Liver (tissue), 8 donors: ENCODE measurements at regions not wholly inside any gene's neighbourhood (a gene's known extent, or its start where the extent isn't known, plus 50 kb on each side); places are given as distances from the start of the nearest gene placed in this dataset.

ENCODE experiments used
- DNase-seq: peaks from one replicate; pipeline ENCODE4 v3.0.0-alpha.2; 2017; ENCODE audit warnings: low spot score
- H3K27ac ChIP-seq, 2 donors: one replicate each; pipeline ENCODE4 v1.7.0; 2013; ENCODE audit warnings: inconsistent platforms in 2 of 2, low read length in 2 of 2, control low read depth in 1 of 2, low read depth in 1 of 2, mild to moderate bottlenecking in 1 of 2
- H3K27me3 ChIP-seq, 4 donors: one replicate each; pipeline versions ENCODE4 v1.6.1 to v1.7.0; 2013; ENCODE audit warnings: low read length in 3 of 4, inconsistent platforms in 1 of 4, mild to moderate bottlenecking in 1 of 4, moderate library complexity in 1 of 4; ENCODE audit not compliant: control insufficient read depth in 4 of 4, insufficient read depth in 4 of 4
- H3K36me3 ChIP-seq, 4 donors: one replicate each; pipeline versions ENCODE4 v1.6.1 to v1.7.0; 2013; ENCODE audit warnings: low read length in 3 of 4, mild to moderate bottlenecking in 3 of 4, low read depth in 1 of 4, moderate library complexity in 1 of 4; ENCODE audit not compliant: control insufficient read depth in 4 of 4, insufficient read depth in 3 of 4
- H3K4me1 ChIP-seq, 4 donors: one replicate each; pipeline versions ENCODE4 v1.6.1 to v1.7.0; 2013; ENCODE audit warnings: low read length in 3 of 4, mild to moderate bottlenecking in 3 of 4, moderate library complexity in 1 of 4; ENCODE audit not compliant: control insufficient read depth in 4 of 4, insufficient read depth in 4 of 4
- H3K4me3 ChIP-seq, 3 donors: one replicate each; pipeline versions ENCODE4 v1.6.1 to v1.7.0; 2013; ENCODE audit warnings: low read length in 3 of 3, control low read depth in 1 of 3, low read depth in 1 of 3, mild to moderate bottlenecking in 1 of 3
- H3K9ac ChIP-seq, 2 donors: one replicate each; pipeline ENCODE4 v1.7.0; 2013; ENCODE audit warnings: low read length in 2 of 2, mild to moderate bottlenecking in 2 of 2, moderate library complexity in 2 of 2, control low read depth in 1 of 2, low read depth in 1 of 2
- H3K9me3 ChIP-seq, 4 donors: one replicate each; pipeline versions ENCODE4 v1.6.1 to v1.7.0; 2013; ENCODE audit warnings: low read length in 3 of 4; ENCODE audit not compliant: control insufficient read depth in 4 of 4
- CTCF ChIP-seq: fragments of 150-350 bp; IDR thresholded peaks from 2 replicates; pipeline ENCODE4 v1.5.1; 2017; ENCODE audit warnings: improper control_type of control experiment, low read depth, low read length; ENCODE audit not compliant: missing input control
- EGR1 ChIP-seq, 2 donors: IDR thresholded peaks; 2 replicates each; pipeline ENCODE4 v1.6.1; 2016 to 2018; ENCODE audit warnings: antibody characterized with exemption in 2 of 2, low read depth in 2 of 2
- FOXA1 ChIP-seq: IDR thresholded peaks from 2 replicates; pipeline ENCODE4 v1.6.1; 2016; ENCODE audit warnings: antibody characterized with exemption
- FOXA2 ChIP-seq: IDR thresholded peaks from 2 replicates; pipeline ENCODE4 v1.6.1; 2016; ENCODE audit warnings: antibody characterized with exemption
- GABPA ChIP-seq, 2 donors: IDR thresholded peaks in 1 of 2; conservative IDR thresholded peaks in 1 of 2; 2 replicates each; pipeline ENCODE4 v1.6.1; 2016; ENCODE audit warnings: antibody characterized with exemption in 2 of 2, mild to moderate bottlenecking in 1 of 2, moderate library complexity in 1 of 2
- HNF4A ChIP-seq, 2 donors: conservative IDR thresholded peaks; 2 replicates each; pipeline ENCODE4 v1.6.1; 2016; ENCODE audit warnings: antibody characterized with exemption in 2 of 2, mild to moderate bottlenecking in 2 of 2
- HNF4G ChIP-seq: IDR thresholded peaks from 2 replicates; pipeline ENCODE4 v1.6.1; 2016; ENCODE audit warnings: antibody characterized with exemption
- JUND ChIP-seq, 2 donors: IDR thresholded peaks; 2 replicates each; pipeline ENCODE4 v1.6.1; 2016; ENCODE audit warnings: antibody characterized with exemption in 2 of 2
- MAX ChIP-seq: IDR thresholded peaks from 2 replicates; pipeline ENCODE4 v1.6.1; 2016; ENCODE audit warnings: antibody characterized with exemption
- NR2F2 ChIP-seq: IDR thresholded peaks from 2 replicates; pipeline ENCODE4 v1.6.1; 2016; ENCODE audit warnings: antibody characterized with exemption
- RAD21 ChIP-seq, 2 donors: IDR thresholded peaks; 2 replicates each; pipeline ENCODE4 v1.6.1; 2016; ENCODE audit warnings: antibody characterized with exemption in 2 of 2, mild to moderate bottlenecking in 2 of 2
- RXRA ChIP-seq, 2 donors: IDR thresholded peaks; 2 replicates each; pipeline ENCODE4 v1.6.1; 2017 to 2018; ENCODE audit warnings: antibody characterized with exemption in 2 of 2, mild to moderate bottlenecking in 1 of 2
- SP1 ChIP-seq: IDR thresholded peaks from 2 replicates; pipeline ENCODE4 v1.6.1; 2018; ENCODE audit warnings: antibody characterized with exemption, mild to moderate bottlenecking
- TAF1 ChIP-seq: conservative IDR thresholded peaks from 2 replicates; pipeline ENCODE4 v1.6.1; 2016; ENCODE audit warnings: antibody characterized with exemption, mild to moderate bottlenecking
- YY1 ChIP-seq: IDR thresholded peaks from 2 replicates; pipeline ENCODE4 v1.6.1; 2016; ENCODE audit warnings: antibody characterized with exemption, mild to moderate bottlenecking
- WGBS: extraction: QIAGEN DNeasy Blood & Tissue Kit; methylation state at CpG from one replicate; pipeline ENCODE4 v1.1.7; 2013; 5-methylcytosine and 5-hydroxymethylcytosine counted together
- TF ChIP-seq, protein P1 (sequence below): IDR thresholded peaks from 2 replicates; pipeline ENCODE4 v1.6.1; 2016; ENCODE audit warnings: antibody characterized with exemption
- TF ChIP-seq, protein P2 (sequence below): IDR thresholded peaks from 2 replicates; pipeline ENCODE4 v1.6.1; 2016; ENCODE audit warnings: antibody characterized with exemption
- TF ChIP-seq, protein P3 (sequence below): IDR thresholded peaks from 2 replicates; pipeline ENCODE4 v1.6.1; 2016; ENCODE audit warnings: antibody characterized with exemption, mild to moderate bottlenecking
- donor health status: healthy.
- donor health status: healthy.
- donor health status: healthy.
- donor health status: healthy.
- donor health status: healthy.

- no peak for TF ChIP-seq FOXA2
- no peak for TF ChIP-seq CTCF
- TF ChIP-seq TAF1: no peak
- TF ChIP-seq RXRA (IDR thresholded peaks at IDR 0.05): no peak
- TF ChIP-seq, protein P1, sequence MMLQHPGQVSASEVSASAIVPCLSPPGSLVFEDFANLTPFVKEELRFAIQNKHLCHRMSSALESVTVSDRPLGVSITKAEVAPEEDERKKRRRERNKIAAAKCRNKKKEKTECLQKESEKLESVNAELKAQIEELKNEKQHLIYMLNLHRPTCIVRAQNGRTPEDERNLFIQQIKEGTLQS: no peak
- TF ChIP-seq YY1: no peak
- TF ChIP-seq FOXA1: no peak
- TF ChIP-seq HNF4A (conservative IDR thresholded peaks at IDR 0.05): no peak
Observed at GRCh38 chr11:15336021-15336420, 221.3 kb downstream of the INSC start (continued).

DNA sequence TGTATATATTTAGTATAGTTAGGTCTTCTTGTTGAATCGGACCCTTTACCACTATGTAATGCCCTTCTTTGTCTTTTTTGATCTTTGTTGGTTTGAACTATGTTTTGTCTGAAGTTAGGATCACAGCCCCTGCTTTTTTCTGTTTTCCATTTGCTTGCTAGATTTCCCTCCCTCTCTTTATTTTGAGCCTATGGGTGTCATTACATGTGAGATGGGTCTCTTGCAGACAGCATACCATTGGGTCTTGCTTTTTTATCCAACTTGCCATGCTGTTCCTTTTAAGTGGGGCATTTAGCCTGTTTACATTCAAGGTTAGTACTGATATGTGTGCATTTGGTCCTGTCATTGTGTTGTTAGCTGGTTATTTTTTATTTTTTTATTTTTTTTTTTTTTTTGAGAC is 224.6 kb downstream of the INSC start:
- no peaks in the 10 kb centered on the region for H3K36me3 ChIP-seq
- TF ChIP-seq, protein P2, sequence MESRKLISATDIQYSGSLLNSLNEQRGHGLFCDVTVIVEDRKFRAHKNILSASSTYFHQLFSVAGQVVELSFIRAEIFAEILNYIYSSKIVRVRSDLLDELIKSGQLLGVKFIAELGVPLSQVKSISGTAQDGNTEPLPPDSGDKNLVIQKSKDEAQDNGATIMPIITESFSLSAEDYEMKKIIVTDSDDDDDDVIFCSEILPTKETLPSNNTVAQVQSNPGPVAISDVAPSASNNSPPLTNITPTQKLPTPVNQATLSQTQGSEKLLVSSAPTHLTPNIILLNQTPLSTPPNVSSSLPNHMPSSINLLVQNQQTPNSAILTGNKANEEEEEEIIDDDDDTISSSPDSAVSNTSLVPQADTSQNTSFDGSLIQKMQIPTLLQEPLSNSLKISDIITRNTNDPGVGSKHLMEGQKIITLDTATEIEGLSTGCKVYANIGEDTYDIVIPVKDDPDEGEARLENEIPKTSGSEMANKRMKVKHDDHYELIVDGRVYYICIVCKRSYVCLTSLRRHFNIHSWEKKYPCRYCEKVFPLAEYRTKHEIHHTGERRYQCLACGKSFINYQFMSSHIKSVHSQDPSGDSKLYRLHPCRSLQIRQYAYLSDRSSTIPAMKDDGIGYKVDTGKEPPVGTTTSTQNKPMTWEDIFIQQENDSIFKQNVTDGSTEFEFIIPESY: no peak
- TF ChIP-seq SP1: no peak
- TF ChIP-seq NR2F2: no peak
- TF ChIP-seq YY1: no peak
- TF ChIP-seq, protein P1: no peak
- TF ChIP-seq FOXA2: no peak
- TF ChIP-seq HNF4G: no peak
- TF ChIP-seq MAX: no peak
- TF ChIP-seq HNF4A (conservative IDR thresholded peaks at IDR 0.05): no peak
- no peak for TF ChIP-seq GABPA (IDR thresholded peaks at IDR 0.05 in 1 of 2, conservative IDR thresholded peaks at IDR 0.05 in 1 of 2)
- TF ChIP-seq TAF1: no peak
- no peak for TF ChIP-seq RAD21 (IDR thresholded peaks at IDR 0.05)
- no peak for TF ChIP-seq EGR1 (IDR thresholded peaks at IDR 0.05; ENCODE audit: low read depth in 2 of 2)
- no peak for TF ChIP-seq RXRA (IDR thresholded peaks at IDR 0.05)
- no peak for TF ChIP-seq JUND (IDR thresholded peaks at IDR 0.05)
- TF ChIP-seq, protein P3, sequence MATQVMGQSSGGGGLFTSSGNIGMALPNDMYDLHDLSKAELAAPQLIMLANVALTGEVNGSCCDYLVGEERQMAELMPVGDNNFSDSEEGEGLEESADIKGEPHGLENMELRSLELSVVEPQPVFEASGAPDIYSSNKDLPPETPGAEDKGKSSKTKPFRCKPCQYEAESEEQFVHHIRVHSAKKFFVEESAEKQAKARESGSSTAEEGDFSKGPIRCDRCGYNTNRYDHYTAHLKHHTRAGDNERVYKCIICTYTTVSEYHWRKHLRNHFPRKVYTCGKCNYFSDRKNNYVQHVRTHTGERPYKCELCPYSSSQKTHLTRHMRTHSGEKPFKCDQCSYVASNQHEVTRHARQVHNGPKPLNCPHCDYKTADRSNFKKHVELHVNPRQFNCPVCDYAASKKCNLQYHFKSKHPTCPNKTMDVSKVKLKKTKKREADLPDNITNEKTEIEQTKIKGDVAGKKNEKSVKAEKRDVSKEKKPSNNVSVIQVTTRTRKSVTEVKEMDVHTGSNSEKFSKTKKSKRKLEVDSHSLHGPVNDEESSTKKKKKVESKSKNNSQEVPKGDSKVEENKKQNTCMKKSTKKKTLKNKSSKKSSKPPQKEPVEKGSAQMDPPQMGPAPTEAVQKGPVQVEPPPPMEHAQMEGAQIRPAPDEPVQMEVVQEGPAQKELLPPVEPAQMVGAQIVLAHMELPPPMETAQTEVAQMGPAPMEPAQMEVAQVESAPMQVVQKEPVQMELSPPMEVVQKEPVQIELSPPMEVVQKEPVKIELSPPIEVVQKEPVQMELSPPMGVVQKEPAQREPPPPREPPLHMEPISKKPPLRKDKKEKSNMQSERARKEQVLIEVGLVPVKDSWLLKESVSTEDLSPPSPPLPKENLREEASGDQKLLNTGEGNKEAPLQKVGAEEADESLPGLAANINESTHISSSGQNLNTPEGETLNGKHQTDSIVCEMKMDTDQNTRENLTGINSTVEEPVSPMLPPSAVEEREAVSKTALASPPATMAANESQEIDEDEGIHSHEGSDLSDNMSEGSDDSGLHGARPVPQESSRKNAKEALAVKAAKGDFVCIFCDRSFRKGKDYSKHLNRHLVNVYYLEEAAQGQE: no peak
- H3K27me3 ChIP-seq: no peaks in the 10 kb centered on the region
- DNase-seq: no peak
- no peak overlapping the region for H3K9ac ChIP-seq
- H3K9me3 ChIP-seq: peaks cover 0 to 8% (median 0%) of the 10 kb centered on the region in 4 donors
- WGBS: 91% methylated on average over 1 of the region's 1 CpG
- no peak overlapping the region for H3K4me3 ChIP-seq
- H3K4me1 ChIP-seq: no peaks in the 10 kb centered on the region
- no peak overlapping the region for H3K27ac ChIP-seq
